HCT116 (cell line): ENCODE measurements at regions not wholly inside any gene's neighbourhood (a gene's known extent, or its start where the extent isn't known, plus 50 kb on each side); places are given as distances from the start of the nearest gene placed in this dataset.

Experiments used
- EZH2 ChIP-seq: fragments of 200-600 bp; sonication (generic); IDR thresholded peaks from 2 replicates; pipeline ENCODE4 v1.6.1; 2017; ENCODE audit warnings: antibody characterized with exemption, mixed run types
- FOSL1 ChIP-seq: IDR thresholded peaks from 2 replicates; pipeline ENCODE4 v1.6.1; 2012; ENCODE audit warnings: low read depth
- POLR2A ChIP-seq: IDR thresholded peaks from 2 replicates; pipeline ENCODE4 v1.7.0; 2011; ENCODE audit warnings: borderline replicate concordance; ENCODE audit not compliant: insufficient read depth, insufficient read length; ENCODE audit errors: extremely low read depth
- POLR2AphosphoS5 ChIP-seq: IDR thresholded peaks from 2 replicates; pipeline ENCODE4 v1.6.1; 2011; ENCODE audit warnings: mild to moderate bottlenecking, low read depth, low read length, moderate library complexity
- RAD21 ChIP-seq: IDR thresholded peaks from 2 replicates; pipeline ENCODE4 v1.6.1; 2012; ENCODE audit warnings: low read depth, mild to moderate bottlenecking
- TF ChIP-seq, protein P1 (sequence below), 3 experiments: fragments of 200-600 bp in 1 of 3; sonication (generic) in 1 of 3; IDR thresholded peaks in 2 of 3; conservative IDR thresholded peaks in 1 of 3; 2 replicates each; pipeline ENCODE4 v1.5.1; 2012 to 2017; ENCODE audit warnings: low read depth in 2 of 3, low read length in 2 of 3, antibody characterized with exemption in 1 of 3, borderline replicate concordance in 1 of 3, control low read depth in 1 of 3, mild to moderate bottlenecking in 1 of 3, mixed read lengths in 1 of 3, mixed run types in 1 of 3, moderate library complexity in 1 of 3; ENCODE audit not compliant: insufficient read depth in 1 of 3
- TF ChIP-seq, protein P2 (sequence below): IDR thresholded peaks from 2 replicates; pipeline ENCODE4 v1.6.1; 2012

DNA sequence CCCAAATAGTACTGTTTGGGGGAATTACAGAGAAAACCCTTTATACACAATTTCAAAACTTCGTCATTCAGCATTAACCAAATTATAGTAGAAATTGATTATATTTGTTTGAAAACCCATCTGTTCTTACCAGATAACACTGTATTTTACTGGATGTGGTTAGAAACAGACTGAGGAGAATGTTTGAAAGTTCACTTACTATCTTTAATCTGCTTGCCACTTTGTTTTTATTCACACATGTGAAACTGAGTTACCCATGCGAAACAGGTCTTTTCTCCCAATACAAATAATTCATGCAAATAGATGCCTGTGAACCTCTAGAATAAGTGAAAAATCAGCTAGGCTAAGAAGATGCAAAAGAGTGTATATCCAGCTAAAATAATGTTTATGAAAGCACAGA is 177.5 kb downstream of the NAA11 start:
- TF ChIP-seq, protein P1, sequence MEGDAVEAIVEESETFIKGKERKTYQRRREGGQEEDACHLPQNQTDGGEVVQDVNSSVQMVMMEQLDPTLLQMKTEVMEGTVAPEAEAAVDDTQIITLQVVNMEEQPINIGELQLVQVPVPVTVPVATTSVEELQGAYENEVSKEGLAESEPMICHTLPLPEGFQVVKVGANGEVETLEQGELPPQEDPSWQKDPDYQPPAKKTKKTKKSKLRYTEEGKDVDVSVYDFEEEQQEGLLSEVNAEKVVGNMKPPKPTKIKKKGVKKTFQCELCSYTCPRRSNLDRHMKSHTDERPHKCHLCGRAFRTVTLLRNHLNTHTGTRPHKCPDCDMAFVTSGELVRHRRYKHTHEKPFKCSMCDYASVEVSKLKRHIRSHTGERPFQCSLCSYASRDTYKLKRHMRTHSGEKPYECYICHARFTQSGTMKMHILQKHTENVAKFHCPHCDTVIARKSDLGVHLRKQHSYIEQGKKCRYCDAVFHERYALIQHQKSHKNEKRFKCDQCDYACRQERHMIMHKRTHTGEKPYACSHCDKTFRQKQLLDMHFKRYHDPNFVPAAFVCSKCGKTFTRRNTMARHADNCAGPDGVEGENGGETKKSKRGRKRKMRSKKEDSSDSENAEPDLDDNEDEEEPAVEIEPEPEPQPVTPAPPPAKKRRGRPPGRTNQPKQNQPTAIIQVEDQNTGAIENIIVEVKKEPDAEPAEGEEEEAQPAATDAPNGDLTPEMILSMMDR (IDR thresholded peaks at IDR 0.05 in 2 of 3, conservative IDR thresholded peaks at IDR 0.05 in 1 of 3; ENCODE audit: borderline replicate concordance in 1 of 3, insufficient read depth in 1 of 3, low read depth in 2 of 3, low read length in 2 of 3), result no peak
- TF ChIP-seq POLR2AphosphoS5, result no peak
- no peak for TF ChIP-seq FOSL1
- TF ChIP-seq, protein P2, sequence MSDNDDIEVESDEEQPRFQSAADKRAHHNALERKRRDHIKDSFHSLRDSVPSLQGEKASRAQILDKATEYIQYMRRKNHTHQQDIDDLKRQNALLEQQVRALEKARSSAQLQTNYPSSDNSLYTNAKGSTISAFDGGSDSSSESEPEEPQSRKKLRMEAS, result no peak
- no peak for TF ChIP-seq EZH2
- TF ChIP-seq POLR2A, result no peak
- no peak for TF ChIP-seq RAD21
